Breast epithelium (tissue), 4 donors: ENCODE measurements at regions not wholly inside any gene's neighbourhood (a gene's known extent, or its start where the extent isn't known, plus 50 kb on each side); places are given as distances from the start of the nearest gene placed in this dataset.

Experiments
- DNase-seq, 2 donors: peaks; one replicate each; pipeline ENCODE4 v3.0.0-alpha.2; 2019; ENCODE audit warnings: low spot score in 2 of 2
- H3K27ac ChIP-seq, 2 donors: fragments of 200-600 bp; sonication (generic) in 1 of 2; one replicate each; pipeline ENCODE4 v1.5.1; 2016 to 2019; ENCODE audit warnings: mild to moderate bottlenecking in 1 of 2
- H3K27me3 ChIP-seq, 2 donors: fragments of 200-600 bp; sonication (generic) in 1 of 2; one replicate each; pipeline versions ENCODE4 v1.5.1 to v1.6.0; 2017 to 2019; ENCODE audit warnings: control low read depth in 1 of 2, mild to moderate bottlenecking in 1 of 2
- H3K36me3 ChIP-seq: fragments of 200-600 bp; one replicate; pipeline ENCODE4 v1.5.1; 2019
- H3K4me1 ChIP-seq, 2 donors: fragments of 200-600 bp; sonication (generic); one replicate each; pipeline ENCODE4 v1.5.1; 2016 to 2019; ENCODE audit warnings: control low read depth in 1 of 2
- H3K4me3 ChIP-seq, 3 donors: fragments of 200-600 bp; sonication (generic); 1 replicate in 2 of 3; 2 replicates in 1 of 3; pipeline ENCODE4 v1.5.1; 2016 to 2019; ENCODE audit warnings: mild to moderate bottlenecking in 3 of 3, moderate library complexity in 2 of 3
- H3K9me3 ChIP-seq, 2 donors: fragments of 200-600 bp; sonication (generic) in 1 of 2; one replicate each; pipeline ENCODE4 v1.5.1; 2016 to 2019; ENCODE audit warnings: control low read depth in 1 of 2
- CTCF ChIP-seq, 3 donors: fragments of 450-650 bp; IDR thresholded peaks; one replicate each; pipeline ENCODE4 v1.5.1; 2016 to 2017; ENCODE audit warnings: antibody characterized with exemption in 3 of 3, mild to moderate bottlenecking in 3 of 3, moderate library complexity in 3 of 3
- POLR2A ChIP-seq: fragments of 450-650 bp; IDR thresholded peaks from one replicate; pipeline ENCODE4 v1.6.1; 2016; ENCODE audit warnings: antibody characterized with exemption, mild to moderate bottlenecking, moderate library complexity
- POLR2AphosphoS5 ChIP-seq, 3 donors: sonication (generic); formaldehyde crosslinking; IDR thresholded peaks; one replicate each; pipeline ENCODE4 v1.6.1; 2017; ENCODE audit warnings: antibody characterized with exemption in 3 of 3
- intact Hi-C: fragments of 100-400 bp; cut with DNase I; formaldehyde crosslinking; loops from one replicate; pipeline ENCODE4 v1.15.1; 2023; ENCODE audit warnings: low total_unique reads

- intact Hi-C loops, result no loop called here
- Histone ChIP-seq H3K9me3 (no peaks in the 10 kb centered on the region), H3K4me1 (no peaks in the 10 kb centered on the region), H3K4me3 (no peak overlapping the region), H3K27me3 (no peaks in the 10 kb centered on the region), H3K36me3 (no peaks in the 10 kb centered on the region), H3K27ac (no peak overlapping the region)
- no peak for DNase-seq
- TF ChIP-seq CTCF (IDR thresholded peaks at IDR 0.05) (no peak), POLR2A (no peak), POLR2AphosphoS5 (IDR thresholded peaks at IDR 0.05) (no peak)
These were observed 848.4 kb upstream of the FBXO33 start for GRCh38 chr14:40280652-40281051.

- no peaks in the 10 kb centered on the region for H3K9me3 ChIP-seq
- no peak for DNase-seq
- intact Hi-C loops, result no loop called here
- H3K4me3 ChIP-seq, result no peak overlapping the region
- H3K4me1 ChIP-seq, result no peaks in the 10 kb centered on the region
- no peaks in the 10 kb centered on the region for H3K36me3 ChIP-seq
- no peak for TF ChIP-seq CTCF (IDR thresholded peaks at IDR 0.05)
- no peak for TF ChIP-seq POLR2A
- TF ChIP-seq POLR2AphosphoS5 (IDR thresholded peaks at IDR 0.05), result no peak
- no peaks in the 10 kb centered on the region for H3K27me3 ChIP-seq
- H3K27ac ChIP-seq, result no peak overlapping the region
These were observed 841.2 kb upstream of the FBXO33 start for GRCh38 chr14:40273417-40273816.

- no peak for DNase-seq
- intact Hi-C loops, result no loop called here
These were observed 839.2 kb upstream of the FBXO33 start for GRCh38 chr14:40271480-40271879.

GRCh38 chr14:40269436-40269835 lies 837.2 kb upstream of the FBXO33 start:
- DNase-seq, result no peak
- Histone ChIP-seq H3K27me3 (no peaks in the 10 kb centered on the region), H3K9me3 (no peaks in the 10 kb centered on the region), H3K27ac (no peak overlapping the region), H3K4me3 (no peak overlapping the region), H3K36me3 (no peaks in the 10 kb centered on the region), H3K4me1 (no peaks in the 10 kb centered on the region)
- TF ChIP-seq CTCF (IDR thresholded peaks at IDR 0.05), result no peak
- TF ChIP-seq POLR2A, result no peak
- TF ChIP-seq POLR2AphosphoS5 (IDR thresholded peaks at IDR 0.05), result no peak
- intact Hi-C loops, result no loop called here

More at GRCh38 chr14:40271480-40271879, 839.2 kb upstream of the FBXO33 start:
- TF ChIP-seq POLR2A (no peak), POLR2AphosphoS5 (IDR thresholded peaks at IDR 0.05) (no peak), CTCF (IDR thresholded peaks at IDR 0.05) (no peak)
- H3K27ac ChIP-seq, result no peak overlapping the region
- no peak overlapping the region for H3K4me3 ChIP-seq
- H3K36me3 ChIP-seq, result no peaks in the 10 kb centered on the region
- H3K9me3 ChIP-seq, result no peaks in the 10 kb centered on the region
- H3K27me3 ChIP-seq, result no peaks in the 10 kb centered on the region
- H3K4me1 ChIP-seq, result no peaks in the 10 kb centered on the region

GRCh38 chr14:40268236-40268635 lies 836.0 kb upstream of the FBXO33 start:
- Histone ChIP-seq H3K9me3 (no peaks in the 10 kb centered on the region), H3K27me3 (no peaks in the 10 kb centered on the region), H3K36me3 (no peaks in the 10 kb centered on the region), H3K4me3 (no peak overlapping the region), H3K4me1 (no peaks in the 10 kb centered on the region), H3K27ac (no peak overlapping the region)
- no peak for DNase-seq
- intact Hi-C loops, result no loop called here
- TF ChIP-seq POLR2AphosphoS5 (IDR thresholded peaks at IDR 0.05), result no peak
- no peak for TF ChIP-seq CTCF (IDR thresholded peaks at IDR 0.05)
- TF ChIP-seq POLR2A, result no peak
